ENCODE measurements at regions not wholly inside any gene's neighbourhood (a gene's known extent, or its start where the extent isn't known, plus 50 kb on each side); places are given as distances from the start of the nearest gene placed in this dataset.

DNA sequence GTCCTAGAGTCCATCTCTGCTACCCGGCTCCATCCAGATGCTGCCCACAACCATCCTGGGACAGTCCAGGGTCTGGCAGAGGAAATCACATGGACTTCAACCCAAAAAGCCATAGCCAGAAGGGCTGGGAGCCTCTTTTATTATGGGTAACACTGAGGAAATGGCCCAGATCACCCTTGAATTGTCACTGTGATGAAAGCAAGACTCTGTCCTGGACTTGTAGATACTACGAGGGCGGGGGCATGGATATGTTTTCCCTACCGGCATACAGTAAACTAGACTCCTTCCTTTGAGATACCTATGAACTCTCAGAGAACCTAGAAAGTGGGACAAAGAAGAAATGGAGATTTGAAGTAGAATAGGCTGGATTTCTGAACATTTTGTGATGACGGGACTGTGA is 110.3 kb downstream of the LACC1 start:
- no peak for DNase-seq
- no peak overlapping the region for H2AFZ ChIP-seq (ENCODE audit: insufficient read depth, low read depth, low read length, poor library complexity, severe bottlenecking)
- H3K9ac ChIP-seq (ENCODE audit: insufficient read depth, low read length, poor library complexity, severe bottlenecking): no peak overlapping the region
- Mint-ChIP-seq H3K27me3 (ENCODE audit: low read depth in 3 of 3) (peaks cover 0 to 6% (median 3%) of the 10 kb centered on the region in 3 donors), H3K4me3 (no peak overlapping the region), H3K4me1 (no peaks in the 10 kb centered on the region), H3K9me3 (peaks cover 1 to 13% (median 9%) of the 10 kb centered on the region in 7 donors), H3K36me3 (no peaks in the 10 kb centered on the region), H3K27ac (no peak overlapping the region)
- TF ChIP-seq, protein P1, sequence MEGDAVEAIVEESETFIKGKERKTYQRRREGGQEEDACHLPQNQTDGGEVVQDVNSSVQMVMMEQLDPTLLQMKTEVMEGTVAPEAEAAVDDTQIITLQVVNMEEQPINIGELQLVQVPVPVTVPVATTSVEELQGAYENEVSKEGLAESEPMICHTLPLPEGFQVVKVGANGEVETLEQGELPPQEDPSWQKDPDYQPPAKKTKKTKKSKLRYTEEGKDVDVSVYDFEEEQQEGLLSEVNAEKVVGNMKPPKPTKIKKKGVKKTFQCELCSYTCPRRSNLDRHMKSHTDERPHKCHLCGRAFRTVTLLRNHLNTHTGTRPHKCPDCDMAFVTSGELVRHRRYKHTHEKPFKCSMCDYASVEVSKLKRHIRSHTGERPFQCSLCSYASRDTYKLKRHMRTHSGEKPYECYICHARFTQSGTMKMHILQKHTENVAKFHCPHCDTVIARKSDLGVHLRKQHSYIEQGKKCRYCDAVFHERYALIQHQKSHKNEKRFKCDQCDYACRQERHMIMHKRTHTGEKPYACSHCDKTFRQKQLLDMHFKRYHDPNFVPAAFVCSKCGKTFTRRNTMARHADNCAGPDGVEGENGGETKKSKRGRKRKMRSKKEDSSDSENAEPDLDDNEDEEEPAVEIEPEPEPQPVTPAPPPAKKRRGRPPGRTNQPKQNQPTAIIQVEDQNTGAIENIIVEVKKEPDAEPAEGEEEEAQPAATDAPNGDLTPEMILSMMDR (IDR thresholded peaks at IDR 0.05): no peak
- H3K27ac ChIP-seq (ENCODE audit: low read depth in 1 of 2, low read length in 2 of 2): no peak overlapping the region
- H3K4me1 ChIP-seq (ENCODE audit: control insufficient read depth in 1 of 2, insufficient read depth in 2 of 2, low read length in 2 of 2): no peaks in the 10 kb centered on the region
- no peak overlapping the region for H3K4me2 ChIP-seq (replicated peaks; ENCODE audit: extremely low read depth, low read length, poor library complexity, severe bottlenecking)
- H3K79me2 ChIP-seq (ENCODE audit: insufficient read depth, low read length): no peaks in the 10 kb centered on the region
- no peaks in the 10 kb centered on the region for H4K20me1 ChIP-seq (ENCODE audit: insufficient read depth, low read length)
- H3K4me3 ChIP-seq (replicated peaks in 1 of 3; ENCODE audit: low read depth in 2 of 3, low read length in 3 of 3): no peak overlapping the region
- 100% methylated on average over 1 of the region's 5 CpGs for WGBS (ENCODE audit: insufficient coverage)
- H3K9me3 ChIP-seq (replicated peaks in 1 of 2; ENCODE audit: control insufficient read depth in 1 of 2, insufficient read depth in 1 of 2, low read length in 2 of 2): peaks cover 3 to 10% of the 10 kb centered on the region in 2 donors
- intact Hi-C loops (cut with micrococcal nuclease): no loop called here
- H3K27me3 ChIP-seq (ENCODE audit: control insufficient read depth in 2 of 2, insufficient read depth in 2 of 2, low read length in 2 of 2): no peaks in the 10 kb centered on the region
- no peaks in the 10 kb centered on the region for H3K36me3 ChIP-seq (replicated peaks in 1 of 2; ENCODE audit: control insufficient read depth in 1 of 2, insufficient read depth in 2 of 2, low read length in 2 of 2)

DNA sequence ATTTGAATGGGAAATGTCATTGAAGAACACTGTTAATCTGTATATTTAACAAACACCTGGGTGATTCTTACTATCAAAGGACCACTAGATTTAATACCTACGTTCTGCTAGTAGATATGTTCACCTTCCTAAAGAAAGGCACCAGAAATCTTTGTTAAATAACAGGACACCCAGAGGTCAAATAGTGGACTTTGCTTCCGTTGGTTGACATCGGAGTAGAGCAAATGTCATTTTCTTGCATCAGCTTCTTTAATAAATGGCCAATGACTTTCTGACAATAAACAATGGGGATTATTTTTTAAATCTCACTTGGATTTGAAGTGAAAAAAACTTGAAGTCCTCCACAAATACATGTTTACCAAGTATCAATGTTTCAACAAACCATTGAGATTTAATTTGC is 111.1 kb downstream of the LACC1 start:
- Histone ChIP-seq H3K27ac (ENCODE audit: low read depth in 1 of 2, low read length in 2 of 2) (no peak overlapping the region), H3K9ac (ENCODE audit: insufficient read depth, low read length, poor library complexity, severe bottlenecking) (no peak overlapping the region), H2AFZ (ENCODE audit: insufficient read depth, low read depth, low read length, poor library complexity, severe bottlenecking) (no peak overlapping the region), H3K4me3 (replicated peaks in 1 of 3; ENCODE audit: low read depth in 2 of 3, low read length in 3 of 3) (no peak overlapping the region), H3K79me2 (ENCODE audit: insufficient read depth, low read length) (no peaks in the 10 kb centered on the region), H4K20me1 (ENCODE audit: insufficient read depth, low read length) (no peaks in the 10 kb centered on the region), H3K9me3 (replicated peaks in 1 of 2; ENCODE audit: control insufficient read depth in 1 of 2, insufficient read depth in 1 of 2, low read length in 2 of 2) (peaks cover 3 to 18% of the 10 kb centered on the region in 2 donors), H3K27me3 (ENCODE audit: control insufficient read depth in 2 of 2, insufficient read depth in 2 of 2, low read length in 2 of 2) (no peaks in the 10 kb centered on the region), H3K4me1 (ENCODE audit: control insufficient read depth in 1 of 2, insufficient read depth in 2 of 2, low read length in 2 of 2) (no peaks in the 10 kb centered on the region), H3K36me3 (replicated peaks in 1 of 2; ENCODE audit: control insufficient read depth in 1 of 2, insufficient read depth in 2 of 2, low read length in 2 of 2) (no peaks in the 10 kb centered on the region), H3K4me2 (replicated peaks; ENCODE audit: extremely low read depth, low read length, poor library complexity, severe bottlenecking) (no peak overlapping the region)
- H3K27ac Mint-ChIP-seq: no peak overlapping the region
- intact Hi-C loops (cut with micrococcal nuclease): no loop called here
- DNase-seq: no peak
- H3K9me3 Mint-ChIP-seq: peaks cover 9 to 21% (median 17%) of the 10 kb centered on the region in 7 donors
- WGBS (ENCODE audit: insufficient coverage): no CpG with 5 or more reads among the region's 3 CpGs
- H3K4me3 Mint-ChIP-seq: no peak overlapping the region
- TF ChIP-seq, protein P1 (IDR thresholded peaks at IDR 0.05): no peak
- no peaks in the 10 kb centered on the region for H3K36me3 Mint-ChIP-seq
- H3K27me3 Mint-ChIP-seq (ENCODE audit: low read depth in 3 of 3): peaks cover 0 to 6% (median 3%) of the 10 kb centered on the region in 3 donors
- no peaks in the 10 kb centered on the region for H3K4me1 Mint-ChIP-seq
